GM20000 (cell line): ENCODE measurements at regions not wholly inside any gene's neighbourhood (a gene's known extent, or its start where the extent isn't known, plus 50 kb on each side); places are given as distances from the start of the nearest gene placed in this dataset.

Experiments
- DNase-seq: peaks from one replicate; pipeline ENCODE4 v3.0.0; 2012; ENCODE audit warnings: low spot score
- CTCF ChIP-seq: IDR thresholded peaks from 2 replicates; pipeline ENCODE4 v1.5.1; 2012; ENCODE audit warnings: mild to moderate bottlenecking, control low read depth; ENCODE audit errors: extremely low read depth, missing control alignments

GRCh38 chr14:26380637-26381036 is 217.2 kb downstream of the NOVA1 start:
- no peak for DNase-seq
- TF ChIP-seq CTCF, result no peak

DNA sequence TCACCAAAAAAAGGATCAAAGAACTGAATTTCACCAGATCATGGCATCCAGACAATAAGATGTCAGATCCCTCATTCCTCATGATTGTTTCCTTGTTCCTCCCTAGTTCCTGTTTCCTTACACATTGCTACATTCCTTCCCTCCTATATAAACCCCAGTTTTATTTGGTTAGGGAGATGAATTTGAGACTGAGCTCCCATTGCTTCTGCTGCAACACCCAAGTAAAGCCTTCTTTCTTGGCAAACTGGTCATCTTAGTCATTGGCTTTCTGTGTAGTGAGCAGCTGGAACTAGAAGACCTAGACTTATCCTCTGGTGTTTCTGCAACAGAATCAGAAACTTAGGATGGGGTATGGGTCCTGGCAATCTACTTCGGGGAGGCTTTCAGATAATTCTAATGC is 217.9 kb downstream of the NOVA1 start:
- DNase-seq, result no peak
- no peak for TF ChIP-seq CTCF

DNA sequence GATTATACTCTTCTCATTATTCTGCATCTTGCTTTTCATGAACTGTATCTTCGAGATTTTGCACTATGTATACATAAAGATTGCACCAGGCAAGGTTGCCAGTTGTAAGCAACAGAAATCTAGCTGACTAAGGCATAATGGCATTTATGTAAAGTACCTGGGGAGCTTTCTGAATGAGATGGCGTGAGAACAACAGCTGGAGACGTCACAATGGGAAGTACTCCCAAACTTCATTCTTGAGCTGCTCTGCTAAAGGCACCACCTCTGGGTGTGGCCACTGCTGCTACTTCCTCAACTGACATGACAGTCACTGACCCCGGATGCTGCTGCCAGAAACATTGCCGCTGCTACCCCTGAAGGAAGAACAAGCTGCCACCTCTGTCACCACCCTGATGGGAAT is 220.7 kb downstream of the NOVA1 start:
- no peak for DNase-seq
- no peak for TF ChIP-seq CTCF

GRCh38 chr14:26370115-26370514 is 227.7 kb downstream of the NOVA1 start:
- no peak for TF ChIP-seq CTCF
- DNase-seq, result no peak

DNA sequence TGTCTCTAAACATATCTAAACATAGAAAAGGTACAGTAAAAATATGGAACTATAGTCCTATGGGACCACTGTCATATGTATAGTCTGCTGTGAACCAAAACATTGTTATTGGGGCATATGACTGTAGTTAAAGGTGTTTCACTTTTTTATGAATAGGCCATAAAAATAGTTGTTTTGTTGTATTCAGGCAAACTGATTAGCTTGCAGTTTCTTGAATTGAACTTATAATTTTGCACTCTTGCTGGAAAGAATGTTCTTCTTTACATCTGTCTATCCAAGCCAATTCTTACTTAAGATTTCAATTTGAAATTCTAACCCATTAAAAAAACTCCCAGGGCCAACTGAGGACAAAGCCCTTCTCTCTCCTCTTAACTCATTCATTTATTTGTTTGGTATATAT is 234.1 kb downstream of the NOVA1 start:
- TF ChIP-seq CTCF, result no peak
- no peak for DNase-seq

DNA sequence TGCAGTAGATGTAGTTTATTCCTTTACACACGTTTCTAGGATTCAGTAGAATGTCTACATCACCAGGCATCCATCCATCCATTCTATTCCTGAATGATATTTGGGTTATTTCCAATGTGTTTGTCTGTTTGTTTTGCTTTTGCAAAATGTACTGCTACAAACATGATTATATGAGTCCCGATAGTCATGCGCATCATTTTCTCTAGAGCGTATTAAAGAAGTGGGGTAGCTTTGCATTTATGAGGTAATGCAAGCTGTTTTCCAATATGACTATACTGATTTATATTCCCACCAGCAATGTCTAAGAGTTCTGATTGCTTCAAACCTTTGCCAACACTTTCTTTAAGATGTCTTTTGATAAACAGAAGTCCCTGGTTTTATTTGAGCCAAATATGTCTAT is 253.2 kb downstream of the NOVA1 start:
- DNase-seq, result no peak
- no peak for TF ChIP-seq CTCF

- no peak for DNase-seq
- TF ChIP-seq CTCF, result no peak
Measured at GRCh38 chr14:26339381-26339780, 258.5 kb downstream of the NOVA1 start.
